ENCODE measurements at regions not wholly inside any gene's neighbourhood (a gene's known extent, or its start where the extent isn't known, plus 50 kb on each side); places are given as distances from the start of the nearest gene placed in this dataset.

- DNase-seq: no peak
- no peaks in the 10 kb centered on the region for H3K27me3 ChIP-seq
These were observed 448.0 kb upstream of the SLC10A2 start for GRCh38 chr13:103514188-103514587.

GRCh38 chr13:103510007-103510535 is 443.9 kb upstream of the SLC10A2 start:
- intact Hi-C loops (cut with DNase I; ENCODE audit: low total_unique reads): no loop called here

More at GRCh38 chr13:103514188-103514587, 448.0 kb upstream of the SLC10A2 start:
- no peak overlapping the region for H3K4me3 ChIP-seq
- TF ChIP-seq, protein P1, sequence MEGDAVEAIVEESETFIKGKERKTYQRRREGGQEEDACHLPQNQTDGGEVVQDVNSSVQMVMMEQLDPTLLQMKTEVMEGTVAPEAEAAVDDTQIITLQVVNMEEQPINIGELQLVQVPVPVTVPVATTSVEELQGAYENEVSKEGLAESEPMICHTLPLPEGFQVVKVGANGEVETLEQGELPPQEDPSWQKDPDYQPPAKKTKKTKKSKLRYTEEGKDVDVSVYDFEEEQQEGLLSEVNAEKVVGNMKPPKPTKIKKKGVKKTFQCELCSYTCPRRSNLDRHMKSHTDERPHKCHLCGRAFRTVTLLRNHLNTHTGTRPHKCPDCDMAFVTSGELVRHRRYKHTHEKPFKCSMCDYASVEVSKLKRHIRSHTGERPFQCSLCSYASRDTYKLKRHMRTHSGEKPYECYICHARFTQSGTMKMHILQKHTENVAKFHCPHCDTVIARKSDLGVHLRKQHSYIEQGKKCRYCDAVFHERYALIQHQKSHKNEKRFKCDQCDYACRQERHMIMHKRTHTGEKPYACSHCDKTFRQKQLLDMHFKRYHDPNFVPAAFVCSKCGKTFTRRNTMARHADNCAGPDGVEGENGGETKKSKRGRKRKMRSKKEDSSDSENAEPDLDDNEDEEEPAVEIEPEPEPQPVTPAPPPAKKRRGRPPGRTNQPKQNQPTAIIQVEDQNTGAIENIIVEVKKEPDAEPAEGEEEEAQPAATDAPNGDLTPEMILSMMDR (IDR thresholded peaks at IDR 0.05): no peak
- no peak for TF ChIP-seq POLR2A (IDR thresholded peaks at IDR 0.05)
- H3K9me3 ChIP-seq: no peaks in the 10 kb centered on the region
- intact Hi-C loops (cut with DNase I; ENCODE audit: low total_unique reads): no loop called here
- H3K27ac ChIP-seq: no peak overlapping the region
- no peaks in the 10 kb centered on the region for H3K4me1 ChIP-seq
- no peaks in the 10 kb centered on the region for H3K36me3 ChIP-seq

DNA sequence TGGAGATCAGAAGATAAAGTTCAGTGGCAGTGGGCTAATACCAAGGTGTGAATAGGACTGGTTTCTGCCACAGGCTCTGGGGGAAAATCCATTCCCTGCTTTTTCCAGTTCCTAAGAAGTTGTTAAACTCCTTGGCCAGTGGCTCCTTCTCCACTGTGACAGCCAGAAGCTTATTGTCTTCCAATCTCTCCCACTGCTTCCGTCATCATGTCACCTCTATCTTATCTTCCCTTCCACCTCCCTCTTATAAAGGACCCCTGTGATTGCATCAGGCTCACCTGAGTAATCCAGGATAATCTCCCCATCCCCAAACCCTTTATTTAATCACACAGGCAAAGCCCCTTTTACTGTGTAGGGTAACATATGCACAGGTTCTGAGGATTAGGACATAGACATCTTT is 431.2 kb upstream of the SLC10A2 start:
- Histone ChIP-seq H3K9me3 (no peaks in the 10 kb centered on the region), H3K4me3 (no peak overlapping the region), H3K27ac (no peak overlapping the region), H3K36me3 (no peaks in the 10 kb centered on the region), H3K27me3 (no peaks in the 10 kb centered on the region), H3K4me1 (no peaks in the 10 kb centered on the region)
- TF ChIP-seq, protein P1 (IDR thresholded peaks at IDR 0.05): no peak
- TF ChIP-seq POLR2A (IDR thresholded peaks at IDR 0.05): no peak
- DNase-seq: no peak
- intact Hi-C loops (cut with DNase I; ENCODE audit: low total_unique reads): no loop called here

More at GRCh38 chr13:103510007-103510535, 443.9 kb upstream of the SLC10A2 start:
- no peak for DNase-seq
- Histone ChIP-seq H3K36me3 (no peaks in the 10 kb centered on the region), H3K4me1 (no peaks in the 10 kb centered on the region), H3K27ac (no peak overlapping the region), H3K27me3 (no peaks in the 10 kb centered on the region), H3K9me3 (no peaks in the 10 kb centered on the region), H3K4me3 (no peak overlapping the region)
- TF ChIP-seq, protein P1 (IDR thresholded peaks at IDR 0.05): no peak
- no peak for TF ChIP-seq POLR2A (IDR thresholded peaks at IDR 0.05)

DNA sequence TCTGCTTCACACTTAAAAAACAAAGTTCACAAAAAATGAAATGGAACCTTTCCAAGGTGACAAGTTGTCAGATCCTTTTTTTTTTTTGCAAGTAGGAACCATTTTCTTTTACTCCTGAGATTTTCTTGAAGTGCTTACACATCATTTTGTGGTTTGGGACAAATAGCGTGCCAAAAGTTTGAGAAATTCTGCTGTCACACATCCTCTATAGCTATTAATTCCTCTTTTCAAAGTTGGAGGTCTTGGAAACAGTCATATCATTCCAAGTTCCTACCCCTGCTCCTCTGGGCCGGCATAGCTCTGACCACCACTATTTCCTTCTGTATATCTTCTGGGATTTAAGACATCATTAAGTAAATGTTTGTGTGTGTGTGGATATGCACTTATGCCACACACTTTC is 421.6 kb upstream of the SLC10A2 start:
- TF ChIP-seq, protein P1 (IDR thresholded peaks at IDR 0.05): no peak
- no peak for TF ChIP-seq POLR2A (IDR thresholded peaks at IDR 0.05)
- intact Hi-C loops (cut with DNase I; ENCODE audit: low total_unique reads): no loop called here
- H3K36me3 ChIP-seq: no peaks in the 10 kb centered on the region

DNA sequence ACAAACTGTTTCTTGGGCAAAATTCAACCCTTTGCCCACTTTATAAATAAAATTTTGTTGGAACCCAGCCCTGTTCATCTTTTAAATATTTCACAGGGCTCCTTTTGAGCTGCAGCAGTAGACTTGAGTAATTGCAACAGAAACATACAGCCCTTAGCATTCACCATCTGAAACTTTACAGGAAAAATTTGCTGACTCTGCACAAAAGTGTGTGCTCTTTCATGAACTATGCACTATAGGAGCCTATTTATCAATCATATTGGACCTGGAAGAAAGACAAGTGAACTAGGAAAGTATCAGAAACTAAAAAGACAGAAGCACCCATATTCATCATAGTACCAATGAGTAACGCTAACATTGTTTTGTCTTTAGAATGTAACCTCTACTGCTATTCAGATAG is 406.9 kb upstream of the SLC10A2 start:
- Histone ChIP-seq H3K27ac (no peak overlapping the region), H3K27me3 (no peaks in the 10 kb centered on the region), H3K9me3 (no peaks in the 10 kb centered on the region), H3K4me3 (no peak overlapping the region), H3K4me1 (no peaks in the 10 kb centered on the region), H3K36me3 (no peaks in the 10 kb centered on the region)
- TF ChIP-seq POLR2A (IDR thresholded peaks at IDR 0.05): no peak
- TF ChIP-seq, protein P1 (IDR thresholded peaks at IDR 0.05): no peak
- no peak for DNase-seq
- intact Hi-C loops (cut with DNase I; ENCODE audit: low total_unique reads): no loop called here

More for the DNA sequence above, 421.6 kb upstream of the SLC10A2 start:
- H3K27ac ChIP-seq: no peak overlapping the region
- H3K4me1 ChIP-seq: no peaks in the 10 kb centered on the region
- H3K9me3 ChIP-seq: no peaks in the 10 kb centered on the region
- H3K27me3 ChIP-seq: no peaks in the 10 kb centered on the region
- no peak for DNase-seq
- no peak overlapping the region for H3K4me3 ChIP-seq
